ENCODE measurements at regions not wholly inside any gene's neighbourhood (a gene's known extent, or its start where the extent isn't known, plus 50 kb on each side); places are given as distances from the start of the nearest gene placed in this dataset.

- TF ChIP-seq CTCF (conservative IDR thresholded peaks at IDR 0.05; ENCODE audit: low read length) (no peak), EZH2phosphoT487 (IDR thresholded peaks at IDR 0.05; ENCODE audit: borderline replicate concordance) (no peak)
These were observed 168.8 kb downstream of the BRD1 start for GRCh38 chr22:49658902-49659280.
